ENCODE measurements at regions not wholly inside any gene's neighbourhood (a gene's known extent, or its start where the extent isn't known, plus 50 kb on each side); places are given as distances from the start of the nearest gene placed in this dataset.
"Not testable (repeated sequence)": the region's sequence is repeated elsewhere in the genome, so short reads cannot be mapped to it uniquely, and the experiment has no call there.

DNA sequence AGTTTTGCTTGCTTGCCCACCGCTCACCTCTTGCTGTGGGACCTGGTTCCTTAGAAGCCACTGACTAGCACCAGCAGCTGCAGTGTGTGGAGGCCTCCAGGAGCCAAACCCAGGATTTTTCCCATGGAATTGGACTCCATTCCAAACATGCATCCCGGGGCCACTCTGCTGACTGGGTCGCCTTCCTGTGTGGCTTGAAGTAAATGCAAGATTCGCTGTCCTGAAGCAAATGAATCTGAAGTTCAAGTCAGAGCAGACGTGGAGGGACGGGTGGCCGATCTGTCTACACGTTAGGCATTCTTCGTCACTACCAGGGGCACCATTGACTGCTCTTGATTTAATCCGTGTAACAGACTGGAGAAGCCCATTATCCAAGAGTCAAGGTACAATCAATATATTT, 109.0 kb downstream of the SHOX start:
- WGBS, 4 donors: 66 to 84% (median 69%) methylated on average over 6 to 10 of the region's 10 CpGs
- Histone ChIP-seq H3K27ac (no peak overlapping the region), H3K4me3 (no peak overlapping the region), H3K27me3 (no peaks in the 10 kb centered on the region), H3K4me1 (replicated peaks in 1 of 2) (no peaks in the 10 kb centered on the region), H3K36me3 (replicated peaks in 1 of 2) (no peaks in the 10 kb centered on the region), H3K9me3 (replicated peaks in 1 of 3) (no peaks in the 10 kb centered on the region)
- DNase-seq: no peak
- intact Hi-C loops (cut with DNase I): no loop called here
- TF ChIP-seq, protein P1, sequence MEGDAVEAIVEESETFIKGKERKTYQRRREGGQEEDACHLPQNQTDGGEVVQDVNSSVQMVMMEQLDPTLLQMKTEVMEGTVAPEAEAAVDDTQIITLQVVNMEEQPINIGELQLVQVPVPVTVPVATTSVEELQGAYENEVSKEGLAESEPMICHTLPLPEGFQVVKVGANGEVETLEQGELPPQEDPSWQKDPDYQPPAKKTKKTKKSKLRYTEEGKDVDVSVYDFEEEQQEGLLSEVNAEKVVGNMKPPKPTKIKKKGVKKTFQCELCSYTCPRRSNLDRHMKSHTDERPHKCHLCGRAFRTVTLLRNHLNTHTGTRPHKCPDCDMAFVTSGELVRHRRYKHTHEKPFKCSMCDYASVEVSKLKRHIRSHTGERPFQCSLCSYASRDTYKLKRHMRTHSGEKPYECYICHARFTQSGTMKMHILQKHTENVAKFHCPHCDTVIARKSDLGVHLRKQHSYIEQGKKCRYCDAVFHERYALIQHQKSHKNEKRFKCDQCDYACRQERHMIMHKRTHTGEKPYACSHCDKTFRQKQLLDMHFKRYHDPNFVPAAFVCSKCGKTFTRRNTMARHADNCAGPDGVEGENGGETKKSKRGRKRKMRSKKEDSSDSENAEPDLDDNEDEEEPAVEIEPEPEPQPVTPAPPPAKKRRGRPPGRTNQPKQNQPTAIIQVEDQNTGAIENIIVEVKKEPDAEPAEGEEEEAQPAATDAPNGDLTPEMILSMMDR (IDR thresholded peaks at IDR 0.05): no peak

GRCh38 chrX:737021-737420, 106.4 kb downstream of the SHOX start:
- DNase-seq; H3K9me3 ChIP-seq (replicated peaks in 1 of 3); H3K4me3 ChIP-seq; H3K36me3 ChIP-seq (replicated peaks in 1 of 2); intact Hi-C loops (cut with DNase I); H3K27ac ChIP-seq; H3K27me3 ChIP-seq; H3K4me1 ChIP-seq (replicated peaks in 1 of 2): not testable (repeated sequence)
- WGBS, 4 donors: 78 to 91% (median 86%) methylated on average over 3 of the region's 3 CpGs

DNA sequence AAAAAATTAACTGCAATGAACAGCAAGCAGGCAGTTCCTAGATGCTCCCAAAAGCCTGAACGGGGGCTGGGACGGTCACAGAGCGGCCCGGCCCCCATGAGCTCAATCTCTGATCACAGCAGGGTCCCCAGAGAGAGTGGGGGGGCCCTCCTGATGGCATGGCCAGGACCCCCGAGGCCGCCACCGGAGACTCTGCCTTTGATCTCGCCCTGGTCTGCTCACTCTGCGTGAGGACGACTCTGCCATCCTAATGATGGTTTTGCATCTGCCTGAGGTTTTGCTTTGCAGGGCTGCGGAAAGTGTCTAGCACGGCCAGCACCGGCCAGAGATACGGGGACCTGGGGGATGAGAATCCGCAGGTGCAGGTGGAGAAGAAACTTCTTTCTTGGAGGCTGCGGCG, 103.8 kb downstream of the SHOX start:
- Histone ChIP-seq H3K36me3 (replicated peaks in 1 of 2) (no peaks in the 10 kb centered on the region), H3K4me3 (no peak overlapping the region), H3K4me1 (replicated peaks in 1 of 2) (no peaks in the 10 kb centered on the region), H3K9me3 (replicated peaks in 1 of 3) (no peaks in the 10 kb centered on the region), H3K27me3 (no peaks in the 10 kb centered on the region), H3K27ac (no peak overlapping the region)
- no peak for DNase-seq
- 34 to 53% (median 46%) methylated on average over 11 to 17 of the region's 17 CpGs for WGBS, 4 donors
- TF ChIP-seq, protein P1 (IDR thresholded peaks at IDR 0.05): no peak
- TF ChIP-seq POLR2A (IDR thresholded peaks at IDR 0.05): no peak
- intact Hi-C loops (cut with DNase I): no loop called here

GRCh38 chrX:733961-734360, 103.4 kb downstream of the SHOX start:
- TF ChIP-seq, protein P1 (IDR thresholded peaks at IDR 0.05): no peak
- TF ChIP-seq POLR2A (IDR thresholded peaks at IDR 0.05): no peak
- WGBS, 4 donors: 66 to 75% (median 73%) methylated on average over 9 of the region's 9 CpGs
- Histone ChIP-seq H3K4me1 (replicated peaks in 1 of 2) (no peaks in the 10 kb centered on the region), H3K27me3 (no peaks in the 10 kb centered on the region), H3K27ac (no peak overlapping the region), H3K9me3 (replicated peaks in 1 of 3) (no peaks in the 10 kb centered on the region), H3K4me3 (no peak overlapping the region), H3K36me3 (replicated peaks in 1 of 2) (no peaks in the 10 kb centered on the region)
- no peak for DNase-seq
- intact Hi-C loops (cut with DNase I): no loop called here

GRCh38 chrX:729583-730409, 99.2 kb downstream of the SHOX start:
- no peaks in the 10 kb centered on the region for H3K4me1 ChIP-seq (replicated peaks in 1 of 2)
- H3K27ac ChIP-seq: no peak overlapping the region
- no peaks in the 10 kb centered on the region for H3K27me3 ChIP-seq
- no peaks in the 10 kb centered on the region for H3K36me3 ChIP-seq (replicated peaks in 1 of 2)
- DNase-seq: peak in 1 of 7 donors; percentile 40
- intact Hi-C loops (cut with DNase I): no loop called here
- no peak overlapping the region for H3K4me3 ChIP-seq
- TF ChIP-seq POLR2A (IDR thresholded peaks at IDR 0.05): no peak
- TF ChIP-seq, protein P1 (IDR thresholded peaks at IDR 0.05): no peak
- H3K9me3 ChIP-seq (replicated peaks in 1 of 3): no peaks in the 10 kb centered on the region
- WGBS, 4 donors: 72 to 77% (median 74%) methylated on average over 14 to 21 of the region's 21 CpGs

GRCh38 chrX:729101-729500, 98.5 kb downstream of the SHOX start:
- intact Hi-C loops (cut with DNase I); H3K27ac ChIP-seq: not testable (repeated sequence)
- WGBS, 4 donors: 85 to 88% (median 86%) methylated on average over 5 to 14 of the region's 14 CpGs

DNA sequence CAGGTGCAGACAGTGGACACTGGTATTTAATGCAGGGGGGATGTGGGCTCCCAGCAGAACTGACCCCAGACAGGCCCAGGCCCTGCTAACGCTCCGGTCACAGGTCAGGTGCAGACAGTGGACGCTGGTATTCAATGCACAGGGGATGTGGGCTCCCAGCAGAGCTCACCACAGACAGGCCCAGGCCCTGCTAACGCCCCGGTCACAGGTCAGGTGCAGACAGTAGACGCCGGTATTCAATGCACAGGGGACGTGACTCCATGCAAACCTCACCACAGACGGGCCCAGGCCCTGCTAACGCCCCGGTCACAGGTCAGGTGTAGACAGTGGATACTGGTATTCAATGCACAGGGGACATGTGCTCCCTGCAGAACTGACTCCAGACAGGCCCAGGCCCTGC, 98.0 kb downstream of the SHOX start:
- WGBS, 4 donors: 68 to 100% (median 86%) methylated on average over 1 to 11 of the region's 11 CpGs

More at GRCh38 chrX:729101-729500, 98.5 kb downstream of the SHOX start:
- not testable (repeated sequence) for H3K4me3 ChIP-seq; H3K9me3 ChIP-seq (replicated peaks in 1 of 3); H3K27me3 ChIP-seq; H3K36me3 ChIP-seq (replicated peaks in 1 of 2); H3K4me1 ChIP-seq (replicated peaks in 1 of 2)
- DNase-seq: peak in 1 of 7 donors; percentile 20

More for the DNA sequence above, 98.0 kb downstream of the SHOX start:
- intact Hi-C loops (cut with DNase I); DNase-seq; H3K27ac ChIP-seq; H3K9me3 ChIP-seq (replicated peaks in 1 of 3); H3K27me3 ChIP-seq; H3K36me3 ChIP-seq (replicated peaks in 1 of 2); H3K4me1 ChIP-seq (replicated peaks in 1 of 2); H3K4me3 ChIP-seq: not testable (repeated sequence)

Measured in adrenal gland (tissue), 9 donors.